Activated CD4-positive, CD25-positive, alpha-beta regulatory T cell (primary cell): ENCODE measurements at regions not wholly inside any gene's neighbourhood (a gene's known extent, or its start where the extent isn't known, plus 50 kb on each side); places are given as distances from the start of the nearest gene placed in this dataset.

ENCODE experiments used
- DNase-seq, 4 experiments: peaks; one replicate each; lab custom pipeline; 2025; lab: John Stamatoyannopoulos, UW

- no peak for DNase-seq
Measured at GRCh38 chr6:118761645-118762044, 110.3 kb upstream of the CEP85L start.

- DNase-seq = no peak
Measured at GRCh38 chr6:118758946-118759345, 107.6 kb upstream of the CEP85L start.

- no peak for DNase-seq
Measured at GRCh38 chr6:118755941-118756646, 104.7 kb upstream of the CEP85L start.

GRCh38 chr6:118752803-118753202, 101.4 kb upstream of the CEP85L start:
- DNase-seq = no peak

GRCh38 chr6:118751072-118751471, 99.7 kb upstream of the CEP85L start:
- DNase-seq = no peak

- no peak for DNase-seq
Measured at GRCh38 chr6:118750143-118750542, 98.8 kb upstream of the CEP85L start.

GRCh38 chr6:118748311-118749062, 97.1 kb upstream of the CEP85L start:
- DNase-seq = no peak

GRCh38 chr6:118746825-118747174, 95.4 kb upstream of the CEP85L start:
- no peak for DNase-seq

GRCh38 chr6:118746145-118746824, 94.9 kb upstream of the CEP85L start:
- no peak for DNase-seq

- DNase-seq = no peak
Measured at GRCh38 chr6:118745156-118745555, 93.8 kb upstream of the CEP85L start.

GRCh38 chr6:118744261-118744941, 93.0 kb upstream of the CEP85L start:
- no peak for DNase-seq

GRCh38 chr6:118743746-118744145, 92.4 kb upstream of the CEP85L start:
- no peak for DNase-seq

- DNase-seq = no peak
Measured at GRCh38 chr6:118740372-118740771, 89.0 kb upstream of the CEP85L start.

GRCh38 chr6:118739696-118740353, 88.4 kb upstream of the CEP85L start:
- DNase-seq = no peak

GRCh38 chr6:118736440-118736839, 85.0 kb upstream of the CEP85L start:
- no peak for DNase-seq

GRCh38 chr6:118735320-118735719, 83.9 kb upstream of the CEP85L start:
- DNase-seq = no peak

- DNase-seq = peak in 2 of 4 experiments; percentile 12 to 15
Measured at GRCh38 chr6:118725944-118726343, 74.6 kb upstream of the CEP85L start.

GRCh38 chr6:118724211-118724610, 72.8 kb upstream of the CEP85L start:
- DNase-seq = no peak

GRCh38 chr6:118722829-118723813, 71.7 kb upstream of the CEP85L start:
- no peak for DNase-seq

- no peak for DNase-seq
Measured at GRCh38 chr6:118720125-118720473, 68.7 kb upstream of the CEP85L start.
